B cell (primary cell): ENCODE measurements at regions not wholly inside any gene's neighbourhood (a gene's known extent, or its start where the extent isn't known, plus 50 kb on each side); places are given as distances from the start of the nearest gene placed in this dataset.

Source experiments
- CTCF ChIP-seq: fragments of 200-600 bp; IDR thresholded peaks from one replicate; pipeline ENCODE4 v1.8.0; 2022; ENCODE audit warnings: antibody characterized with exemption, mild to moderate bottlenecking
- EZH2 ChIP-seq: IDR thresholded peaks from 2 replicates; pipeline ENCODE4 v1.6.1; 2012; ENCODE audit warnings: borderline replicate concordance, low read depth, mild to moderate bottlenecking, moderate library complexity, low read length; ENCODE audit not compliant: insufficient read depth, poor library complexity, severe bottlenecking

DNA sequence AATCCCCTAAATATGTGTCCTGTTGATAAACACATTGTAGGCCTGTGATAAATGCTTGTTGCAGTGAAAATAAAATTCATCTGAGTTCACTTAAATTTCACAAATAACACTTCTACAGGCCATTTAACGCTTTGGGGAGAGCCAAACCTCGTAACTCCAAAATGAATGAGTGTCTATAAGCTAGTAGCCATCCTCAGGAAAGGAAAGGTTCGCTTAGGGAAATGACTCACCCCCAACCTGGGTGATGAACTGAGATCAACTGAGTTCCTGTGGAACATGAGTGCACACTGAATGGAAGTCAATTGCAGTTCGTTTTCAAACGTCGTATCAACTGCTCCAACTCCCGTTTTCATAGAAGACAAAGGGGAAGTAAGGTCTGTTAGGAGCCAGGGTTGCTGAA is 527.6 kb upstream of the ID2 start:
- no peak for TF ChIP-seq CTCF
- TF ChIP-seq EZH2: no peak
